COLO829 (cell line): ENCODE measurements at regions not wholly inside any gene's neighbourhood (a gene's known extent, or its start where the extent isn't known, plus 50 kb on each side); places are given as distances from the start of the nearest gene placed in this dataset.
A peak's percentile ranks its signal among the peaks of the same experiment; 100 is the strongest.

Experiments used
- DNase-seq: peaks from one replicate; pipeline ENCODE4 v3.0.0; 2012; ENCODE audit warnings: low spot score

DNA sequence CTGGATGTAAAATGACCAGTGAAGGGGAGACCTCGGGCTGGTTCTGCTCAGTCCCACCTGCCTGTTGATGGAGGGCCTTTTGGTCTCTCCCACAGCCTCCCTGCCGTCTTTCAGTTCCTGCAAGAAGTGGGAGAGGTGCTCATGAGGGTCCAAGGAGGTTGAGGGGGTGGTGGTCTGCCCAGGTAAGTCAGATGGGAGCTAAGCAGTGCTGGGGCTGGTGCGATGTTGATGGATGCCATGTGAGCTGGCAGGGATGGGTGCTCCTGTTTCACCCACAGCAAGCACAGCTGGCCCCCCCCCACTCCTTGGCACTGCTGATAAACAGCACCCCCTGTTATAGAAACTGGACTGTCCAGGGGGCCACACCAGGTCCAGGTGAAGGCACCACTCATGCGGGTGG lies 145.6 kb downstream of the NSG2 start:
- DNase-seq, result no peak

DNA sequence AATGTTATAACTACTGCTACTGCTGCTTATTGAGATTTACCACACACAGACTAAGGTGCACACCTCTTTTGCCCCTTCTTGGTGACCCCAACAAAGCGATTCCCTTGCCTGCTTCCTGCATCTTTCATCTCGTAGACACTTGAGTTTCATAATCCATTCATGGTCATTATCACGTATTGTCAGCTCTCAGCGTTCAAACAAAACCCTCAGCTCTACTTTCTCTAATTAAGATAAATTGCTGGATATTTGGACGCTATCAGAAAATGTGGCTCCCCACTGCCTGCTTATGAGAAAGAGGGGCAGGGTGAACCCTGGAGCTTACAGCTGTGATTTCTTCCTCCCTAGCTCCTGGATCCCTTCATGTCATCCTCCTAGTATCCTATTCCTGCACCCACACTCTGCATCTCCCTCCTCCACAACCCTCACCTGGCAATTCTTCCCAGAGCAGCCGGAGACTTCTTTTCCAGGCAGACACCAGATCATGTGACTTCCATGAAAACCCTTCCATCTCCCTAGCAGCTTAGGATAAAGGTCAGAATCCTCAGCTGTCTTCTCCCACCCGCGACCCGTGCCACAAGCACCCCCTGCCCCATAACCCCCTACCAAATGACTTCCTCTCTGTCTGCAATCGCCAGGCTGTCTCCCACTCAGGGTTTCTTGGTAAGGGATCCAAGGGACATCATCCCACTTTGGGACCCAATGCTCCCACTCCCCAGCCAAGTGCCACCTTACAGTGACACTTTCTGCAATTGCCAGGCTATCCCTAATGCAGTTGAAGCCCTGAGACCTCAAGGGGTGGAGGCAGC lies 146.5 kb downstream of the NSG2 start:
- DNase-seq, result no peak

DNA sequence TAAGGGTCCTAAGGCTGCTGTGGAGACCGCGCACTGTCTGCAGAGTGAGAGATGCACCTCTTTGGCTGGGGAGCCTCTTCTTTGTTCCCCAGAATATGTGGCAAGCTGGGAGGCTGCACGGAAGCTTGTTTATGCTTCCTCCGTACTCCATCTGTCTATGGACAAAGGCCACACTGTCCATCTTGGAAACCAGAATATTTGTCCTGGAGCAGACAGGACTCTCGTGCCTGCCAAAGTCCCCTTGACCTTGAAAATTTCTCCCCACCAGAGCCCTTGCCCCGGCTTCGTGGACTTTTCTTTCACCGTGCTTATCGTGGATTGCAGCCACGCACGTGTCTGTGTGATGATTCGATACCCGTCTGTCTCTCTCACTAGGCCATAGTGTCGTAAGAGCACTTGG lies 147.4 kb downstream of the NSG2 start:
- no peak for DNase-seq

DNA sequence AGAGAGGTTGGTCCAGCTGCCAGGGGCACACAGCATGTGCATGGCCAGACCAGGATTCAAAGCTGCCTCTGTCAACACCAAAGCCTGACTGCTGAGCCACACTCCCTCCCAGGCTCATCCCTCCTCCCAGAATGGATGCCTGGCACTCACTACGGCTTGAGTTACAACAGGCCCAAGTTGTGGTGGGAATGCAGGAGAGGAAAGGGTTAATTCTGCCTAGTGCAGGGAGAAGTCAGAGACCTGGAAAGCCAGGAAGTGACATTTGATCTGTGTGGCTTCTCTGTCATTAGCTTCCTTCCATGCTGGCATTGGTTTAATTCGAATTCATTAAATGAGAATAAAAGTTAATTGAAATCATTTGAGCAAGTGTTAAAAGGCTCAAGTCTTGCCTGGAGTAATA lies 150.0 kb downstream of the NSG2 start:
- no peak for DNase-seq

DNA sequence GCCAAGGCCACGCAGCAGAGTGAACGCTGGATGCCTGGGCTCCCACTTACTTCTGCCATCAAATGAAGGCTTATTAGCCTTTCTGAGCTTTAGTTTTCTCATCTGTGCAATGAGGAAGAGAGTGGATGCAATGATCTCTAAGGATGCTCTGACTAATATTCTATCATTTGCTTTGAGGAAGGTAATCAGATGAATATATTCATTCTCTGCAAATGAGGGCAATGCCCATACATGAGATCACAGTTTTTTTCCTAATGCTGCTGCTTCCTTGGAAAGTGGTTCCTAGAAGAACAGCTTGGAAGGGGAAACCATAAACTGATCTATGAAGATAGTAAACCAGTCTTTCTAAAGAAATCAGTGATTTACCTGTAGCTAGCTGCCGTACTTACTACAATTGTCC lies 152.4 kb downstream of the NSG2 start:
- no peak for DNase-seq

DNA sequence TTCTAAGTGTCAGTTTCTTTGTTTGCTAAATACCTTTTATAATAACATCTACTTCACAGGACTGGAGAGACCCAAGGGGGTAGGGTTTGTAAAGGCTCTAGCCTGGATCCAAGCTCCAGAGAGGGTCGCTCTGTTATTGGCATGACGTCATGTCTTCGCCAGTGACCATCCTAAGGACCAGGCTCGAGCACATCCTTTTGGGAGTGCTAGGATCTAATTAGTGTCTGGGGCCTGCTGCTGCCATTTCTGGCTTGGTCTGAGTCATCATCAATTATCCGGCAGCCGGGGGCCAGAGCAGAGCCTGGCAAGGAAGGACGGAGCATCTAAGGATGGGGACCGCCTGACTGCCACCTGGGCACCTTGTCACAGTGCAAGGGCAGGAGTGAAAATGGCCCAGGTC lies 153.0 kb downstream of the NSG2 start:
- no peak for DNase-seq

DNA sequence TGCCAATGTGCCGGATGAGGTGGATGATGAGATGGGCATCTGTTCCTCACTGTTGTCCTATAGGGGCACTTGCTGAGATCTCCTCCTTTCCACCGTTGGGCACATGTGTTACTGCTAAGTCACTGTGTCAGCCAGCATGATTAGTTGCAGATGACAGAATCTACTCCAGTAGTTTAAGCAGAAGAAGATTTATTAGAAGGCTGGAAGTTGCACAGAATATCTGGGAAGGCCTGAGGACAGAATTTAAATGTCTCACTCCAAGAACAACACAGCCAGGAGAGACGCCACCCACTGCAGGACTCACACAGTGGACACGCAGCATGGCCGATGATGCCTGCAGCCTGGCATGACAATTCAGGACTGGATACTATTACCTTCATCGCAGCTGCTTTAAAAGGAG lies 157.5 kb downstream of the NSG2 start:
- no peak for DNase-seq

DNA sequence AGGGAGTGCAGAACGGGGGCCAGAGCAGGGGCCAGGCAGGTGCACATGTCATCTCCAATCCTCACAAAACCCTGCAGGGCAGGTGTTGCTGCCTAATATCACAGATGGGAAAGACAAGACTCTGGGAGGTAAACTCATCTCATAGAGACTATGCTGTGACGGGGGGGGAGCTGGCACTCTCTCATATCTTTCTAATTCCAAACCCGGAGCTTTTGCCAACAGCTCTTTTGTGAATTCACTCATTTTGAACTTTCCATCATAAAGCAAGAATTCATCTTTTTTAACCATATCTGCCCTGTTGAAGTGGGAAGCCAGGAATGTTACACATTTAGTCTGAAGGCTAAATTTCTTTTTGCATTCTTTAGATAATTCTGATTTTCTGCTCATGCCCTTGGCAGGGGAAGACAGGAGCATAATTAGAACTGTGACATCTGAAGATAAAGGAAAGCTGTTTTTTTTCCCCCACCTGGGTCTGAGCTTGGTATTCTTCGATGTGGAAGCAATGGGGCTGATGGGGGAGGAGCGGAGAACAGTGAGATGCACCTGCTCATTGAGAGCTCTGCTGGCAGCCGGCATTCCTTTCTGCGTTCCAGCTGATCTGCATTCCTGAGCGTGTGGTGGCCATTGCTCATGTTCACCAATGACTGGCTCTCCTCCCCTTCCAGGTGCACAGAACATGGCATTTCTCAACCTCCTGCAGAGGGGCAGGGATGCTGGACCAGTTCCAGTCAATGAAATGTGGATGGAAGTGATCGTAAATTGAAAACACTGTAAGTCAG lies 159.2 kb downstream of the NSG2 start:
- no peak for DNase-seq

DNA sequence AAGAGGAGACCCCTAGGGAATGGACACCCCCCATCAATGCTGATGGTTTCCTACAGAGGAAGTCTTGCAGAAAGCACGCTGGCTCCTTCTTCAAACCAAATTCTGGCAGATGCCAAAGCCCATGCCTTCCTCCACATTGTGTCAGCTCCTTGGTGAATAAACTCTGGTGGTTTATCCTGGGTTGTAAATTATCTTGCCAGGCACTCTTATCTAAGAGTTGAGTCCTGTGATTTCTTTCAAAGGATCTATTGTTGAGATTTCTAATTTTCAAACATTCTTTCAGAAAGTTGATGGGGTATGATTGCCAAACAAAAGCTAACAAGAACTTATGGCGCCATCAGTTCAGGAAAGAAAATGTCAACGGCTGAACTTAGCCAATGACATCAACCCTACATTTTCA lies 160.4 kb downstream of the NSG2 start:
- peak; percentile 8 for DNase-seq

DNA sequence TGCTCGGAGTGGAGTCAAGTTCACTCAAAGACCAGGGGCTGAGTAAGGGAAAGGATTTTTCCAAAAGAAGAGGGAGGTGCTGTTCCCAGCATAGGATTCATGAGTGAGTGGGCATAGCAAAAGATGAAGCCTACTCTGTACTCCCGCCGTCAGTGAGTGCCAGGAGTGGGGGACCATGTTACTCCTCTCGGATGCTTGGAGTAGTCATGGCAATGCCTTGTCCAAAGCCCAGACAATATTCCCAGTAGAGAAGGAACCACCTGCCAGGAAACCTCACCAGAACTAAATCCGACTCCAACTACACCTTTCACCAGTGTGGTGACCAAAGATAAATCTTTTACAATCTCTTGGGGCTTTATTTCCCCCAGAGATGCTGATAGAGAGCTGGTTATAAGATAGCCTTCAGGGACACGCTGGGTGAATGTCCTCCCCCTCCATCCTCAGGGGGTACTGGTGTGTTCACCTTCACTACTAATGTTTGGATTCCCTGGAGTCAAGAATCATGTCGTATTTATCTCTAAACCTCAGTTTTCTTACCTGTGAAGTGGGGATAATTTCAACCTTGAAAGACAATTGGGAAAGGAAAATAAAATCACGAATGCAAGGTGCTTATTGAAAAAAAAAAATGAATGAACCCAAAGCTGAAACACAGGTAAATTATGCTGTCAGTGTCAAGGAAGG lies 165.2 kb downstream of the NSG2 start:
- DNase-seq, result no peak

DNA sequence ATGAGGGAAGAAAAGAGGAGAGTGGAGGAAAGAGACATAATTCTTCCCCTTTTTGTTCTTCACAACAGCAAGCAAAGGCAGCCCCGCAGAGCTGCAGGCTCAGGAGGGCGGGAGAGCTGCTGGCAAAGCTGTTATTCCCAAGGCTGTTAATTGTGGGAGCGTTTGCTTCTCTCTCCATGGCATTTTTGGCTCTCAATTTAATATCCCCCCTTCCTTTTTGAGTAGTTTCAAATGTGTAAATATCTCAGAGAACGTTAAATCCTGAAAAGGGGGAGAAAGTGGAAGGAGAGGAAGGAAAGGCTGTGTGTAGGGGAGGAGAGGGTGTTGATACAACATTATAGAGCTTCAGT lies 165.7 kb downstream of the NSG2 start:
- DNase-seq, result no peak

DNA sequence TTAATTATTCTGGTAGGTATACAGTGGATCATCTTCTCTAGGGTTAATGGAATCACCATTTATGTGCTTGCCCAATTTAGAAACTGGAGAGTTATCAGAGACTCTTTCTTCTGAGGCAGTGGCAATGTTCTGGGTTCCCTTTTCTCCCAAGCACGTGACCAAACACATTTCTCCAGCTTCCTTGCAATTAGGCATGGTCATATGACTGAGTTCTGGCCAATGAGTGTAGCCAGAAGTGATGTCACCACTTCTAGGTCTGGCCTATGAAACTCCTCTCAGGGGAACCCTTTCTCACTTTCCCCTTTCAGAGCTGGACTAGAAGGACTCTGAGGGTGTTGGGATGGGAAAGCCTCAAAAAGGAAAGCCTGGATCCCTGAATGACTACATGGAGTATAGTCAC lies 172.0 kb downstream of the NSG2 start:
- no peak for DNase-seq

DNA sequence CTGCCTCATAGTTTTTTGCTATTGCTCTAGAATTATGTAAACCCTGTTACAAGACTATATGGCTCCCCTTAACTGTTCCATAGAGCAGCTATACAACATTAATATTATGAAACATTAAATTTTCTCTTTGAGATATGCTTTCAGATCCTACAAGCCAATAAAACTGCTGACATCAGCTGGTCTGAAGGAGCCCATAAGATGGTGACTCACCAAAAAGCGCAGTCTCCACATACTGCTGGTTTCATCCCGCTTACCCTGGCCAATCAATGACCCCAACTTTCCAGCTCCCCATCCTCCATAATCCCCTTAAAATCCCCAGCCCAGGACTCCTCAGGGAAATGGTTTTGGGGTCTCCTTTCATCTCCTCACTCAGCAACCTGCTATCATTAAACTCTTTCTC lies 172.7 kb downstream of the NSG2 start:
- no peak for DNase-seq

DNA sequence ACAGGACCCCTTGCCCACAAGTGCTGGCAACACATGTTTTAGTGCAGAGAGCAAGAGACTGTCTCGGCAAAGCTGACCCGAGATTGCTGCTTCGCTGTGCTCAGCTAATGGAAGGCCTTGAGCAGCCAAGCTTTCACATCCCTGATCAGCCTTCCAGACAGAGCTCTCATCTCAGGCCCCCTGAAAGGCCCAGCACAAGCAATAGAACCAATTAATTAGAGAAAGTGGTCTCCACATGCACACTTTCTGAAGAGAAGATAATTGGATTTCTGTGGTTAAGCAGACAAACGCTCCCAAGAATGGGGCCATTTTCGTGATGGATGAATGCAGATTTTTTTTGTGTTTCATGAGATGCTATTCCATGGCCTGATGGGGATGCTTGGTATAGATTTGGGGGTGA lies 174.9 kb downstream of the NSG2 start:
- DNase-seq, result no peak

DNA sequence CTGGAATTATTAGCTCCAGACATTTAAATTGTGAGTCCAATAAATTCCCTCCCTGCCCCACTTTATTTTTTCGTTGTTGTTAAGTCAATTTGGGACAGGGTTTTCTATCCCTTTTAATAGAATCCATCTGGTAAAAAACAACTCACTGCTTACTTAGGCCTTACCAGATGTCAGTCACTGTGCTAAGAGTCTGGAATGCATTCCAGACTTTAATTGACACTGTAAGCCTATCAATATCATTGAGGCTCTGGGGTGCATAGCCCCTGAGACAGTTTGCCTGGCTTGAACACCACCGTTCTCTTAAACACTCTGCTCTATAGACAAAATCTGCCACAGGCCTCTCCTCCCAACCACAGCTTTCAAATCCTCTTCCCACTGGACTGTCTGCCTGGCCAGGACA lies 175.9 kb downstream of the NSG2 start:
- no peak for DNase-seq

DNA sequence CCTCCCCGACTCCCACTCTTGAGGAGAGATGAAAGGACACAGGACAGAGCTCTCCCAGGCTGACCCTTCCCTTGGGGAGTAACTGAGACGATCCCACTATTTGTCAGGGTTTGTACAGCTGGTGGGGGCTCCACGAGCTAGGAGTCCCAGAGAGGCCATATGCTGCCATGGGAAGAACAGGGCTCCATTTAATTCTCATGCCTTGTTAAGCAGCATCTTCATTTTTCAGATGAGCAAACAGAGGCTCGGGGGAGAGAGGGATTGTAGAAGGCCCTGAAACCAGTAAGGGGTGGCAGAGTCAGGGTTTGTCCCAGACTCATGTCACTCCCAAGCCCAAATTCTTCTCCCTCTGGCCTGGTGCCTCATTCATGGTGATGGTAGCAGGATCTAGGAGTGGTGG lies 176.4 kb downstream of the NSG2 start:
- DNase-seq, result no peak

DNA sequence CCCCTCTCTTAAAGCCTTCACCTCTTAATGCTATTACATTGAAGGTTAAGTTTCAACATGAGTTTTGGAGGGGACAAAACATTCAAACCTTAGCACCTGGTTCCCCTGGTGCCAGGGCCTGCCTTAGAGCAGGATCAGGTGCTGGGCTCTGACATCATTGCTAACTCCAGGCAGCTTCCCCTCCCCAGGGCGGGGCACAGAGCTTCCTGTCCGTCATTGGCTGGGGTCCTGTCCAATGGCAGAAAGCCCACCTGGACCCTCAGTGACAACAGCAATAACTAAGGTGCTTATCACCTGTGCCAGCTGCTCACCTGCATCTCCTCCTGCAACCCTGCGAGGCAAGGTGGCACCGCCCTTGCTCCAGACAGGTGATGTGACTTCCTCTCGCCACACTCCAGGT lies 177.4 kb downstream of the NSG2 start:
- no peak for DNase-seq

DNA sequence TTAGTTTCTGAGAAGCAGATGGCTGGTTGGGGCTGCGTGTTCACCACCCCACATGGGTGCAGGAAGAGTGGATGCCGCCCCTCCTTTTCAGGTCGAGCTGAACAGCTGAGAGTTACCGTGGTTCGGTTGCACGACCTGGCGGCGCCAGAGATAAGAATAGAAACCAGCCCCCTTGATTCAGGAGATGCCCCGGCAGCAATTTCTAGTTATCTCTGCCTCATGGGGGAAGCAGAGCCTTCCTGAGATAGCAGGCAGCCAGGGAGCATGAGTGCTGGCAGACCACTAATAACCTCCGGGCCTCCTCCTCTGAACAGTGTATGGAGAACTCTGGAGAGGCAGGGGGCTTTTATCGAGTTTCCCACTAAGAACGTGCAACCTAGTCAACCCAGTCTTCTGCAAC lies 177.8 kb downstream of the NSG2 start:
- DNase-seq, result no peak

DNA sequence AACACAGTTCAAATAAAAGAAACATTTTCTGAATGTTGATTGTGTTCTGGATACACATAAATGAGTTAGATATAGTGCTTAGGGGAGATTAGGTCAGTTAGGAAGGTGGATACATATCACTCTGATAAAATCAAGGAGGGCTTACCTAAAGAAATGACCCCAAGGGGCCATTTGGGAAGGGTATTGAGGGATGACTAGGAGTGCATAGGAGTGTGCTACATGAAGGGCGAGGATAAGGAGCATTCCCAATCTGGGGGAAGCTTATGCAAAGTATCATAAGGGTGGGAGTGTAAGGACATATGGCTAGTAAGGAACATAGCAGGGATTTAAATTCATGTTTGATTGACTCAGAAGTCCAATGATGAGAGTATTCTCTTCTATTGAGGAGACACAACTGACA lies 183.6 kb downstream of the NSG2 start:
- no peak for DNase-seq

DNA sequence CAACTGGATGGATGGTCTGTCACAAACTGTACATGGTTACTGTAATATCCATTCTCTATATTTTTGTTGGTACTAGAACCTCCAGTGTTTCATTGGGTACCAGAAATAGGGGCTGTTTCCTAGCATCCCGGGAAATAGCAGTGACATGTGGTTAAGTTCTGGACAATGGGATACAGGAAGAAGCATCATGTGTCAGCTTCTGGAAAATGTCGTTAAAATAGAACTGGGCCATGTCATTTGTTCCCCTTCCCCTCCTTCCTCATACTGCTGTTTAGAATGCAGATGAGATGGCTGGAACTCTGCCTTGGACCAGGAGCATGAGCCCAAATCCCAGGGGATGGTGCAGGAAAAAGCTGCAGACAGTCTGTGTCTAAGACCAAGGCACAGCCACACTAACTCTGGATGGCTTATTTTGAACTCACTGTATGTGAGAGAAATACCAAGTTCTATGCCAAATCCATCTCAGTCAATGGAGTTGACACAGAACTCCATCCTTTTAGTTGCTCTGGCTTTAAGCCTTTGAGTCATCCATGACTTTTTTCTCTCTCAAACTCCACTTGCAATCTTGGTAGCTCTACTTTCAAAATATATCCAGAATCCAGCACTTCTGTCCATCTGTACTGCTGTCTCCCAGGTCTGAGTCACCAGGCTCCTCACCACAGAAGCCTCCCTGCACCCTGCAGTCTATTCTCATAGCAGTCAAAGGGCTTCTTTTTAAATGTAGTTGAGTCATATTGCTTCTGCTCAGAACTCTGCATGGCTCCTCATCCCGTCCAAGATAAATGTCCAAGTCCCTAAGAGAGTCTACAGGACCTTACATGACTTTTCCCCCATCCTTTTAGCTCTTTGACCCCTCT lies 184.2 kb downstream of the NSG2 start:
- DNase-seq, result peak; percentile 16

DNA sequence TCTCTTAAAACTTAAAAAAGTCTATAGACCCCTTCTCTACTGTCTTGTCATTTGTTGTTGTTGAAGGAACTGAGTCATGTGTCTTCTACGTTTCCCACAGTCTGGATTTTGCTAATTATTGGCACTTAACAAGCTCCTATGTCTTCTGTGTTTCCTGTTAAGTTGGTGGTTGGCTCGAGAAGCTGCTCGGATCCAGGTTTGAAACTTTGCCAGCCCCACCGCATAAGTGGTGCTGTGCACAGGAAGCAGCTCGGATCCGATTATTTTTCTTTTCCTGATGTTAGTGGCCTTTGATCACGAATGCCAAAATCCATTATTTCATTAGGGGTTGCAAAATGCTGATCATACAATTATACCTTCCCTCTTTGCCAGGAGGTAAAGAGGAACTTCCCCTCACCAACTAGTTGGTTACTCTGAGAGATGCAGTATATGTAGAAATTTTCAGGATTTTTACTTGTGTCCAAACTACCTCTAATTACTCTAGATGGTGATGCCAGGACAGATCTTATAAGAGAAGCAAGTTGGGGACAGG lies 186.5 kb downstream of the NSG2 start:
- DNase-seq, result no peak

DNA sequence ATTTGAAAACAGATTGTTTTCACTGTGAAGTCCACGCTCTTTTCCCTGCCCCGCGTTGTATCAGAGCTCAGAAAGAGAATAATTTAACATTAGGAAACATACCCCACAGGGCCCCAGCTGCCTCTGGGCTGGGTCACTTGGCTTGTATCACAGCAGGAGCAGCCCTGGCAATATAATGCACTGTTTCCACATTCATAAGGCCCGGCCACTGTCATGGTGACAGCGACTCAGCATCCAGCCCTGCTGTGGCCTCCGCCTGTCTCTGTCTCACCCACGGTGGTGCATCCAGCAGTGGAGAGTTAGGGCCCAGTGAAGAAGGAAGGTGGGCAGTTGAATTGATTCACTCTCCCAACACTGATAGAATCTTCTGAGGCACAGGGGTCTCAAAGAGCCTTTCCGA lies 188.9 kb downstream of the NSG2 start:
- DNase-seq, result no peak
